Suprapubic skin (tissue), 4 donors: ENCODE measurements at regions not wholly inside any gene's neighbourhood (a gene's known extent, or its start where the extent isn't known, plus 50 kb on each side); places are given as distances from the start of the nearest gene placed in this dataset.
A peak's percentile ranks its signal among the peaks of the same experiment; 100 is the strongest.

Experiments used
- DNase-seq, 2 donors: peaks; one replicate each; pipeline ENCODE4 v3.0.0-alpha.2; 2019; ENCODE audit warnings: low spot score in 2 of 2
- H3K27ac ChIP-seq: fragments of 200-600 bp; sonication (generic); one replicate; pipeline ENCODE4 v1.5.1; 2019
- H3K27me3 ChIP-seq: fragments of 200-600 bp; sonication (generic); one replicate; pipeline ENCODE4 v1.5.1; 2019
- H3K36me3 ChIP-seq: fragments of 200-600 bp; sonication (generic); one replicate; pipeline ENCODE4 v1.5.1; 2019
- H3K4me1 ChIP-seq: fragments of 200-600 bp; sonication (generic); one replicate; pipeline ENCODE4 v1.5.1; 2019
- H3K4me3 ChIP-seq: fragments of 200-600 bp; sonication (generic); one replicate; pipeline ENCODE4 v1.5.1; 2019; ENCODE audit warnings: mild to moderate bottlenecking
- H3K9me3 ChIP-seq: fragments of 200-600 bp; sonication (generic); one replicate; pipeline ENCODE4 v1.5.1; 2019
- CTCF ChIP-seq, 2 donors: fragments of 200-600 bp in 1 of 2; fragments of 450-650 bp in 1 of 2; sonication (generic) in 1 of 2; IDR thresholded peaks; one replicate each; pipeline ENCODE4 v1.5.1; 2016 to 2019; ENCODE audit warnings: antibody characterized with exemption in 2 of 2, mild to moderate bottlenecking in 1 of 2, moderate library complexity in 1 of 2
- EP300 ChIP-seq: sonication (generic); formaldehyde crosslinking; IDR thresholded peaks from one replicate; pipeline ENCODE4 v1.6.1; 2017; ENCODE audit warnings: antibody characterized with exemption
- POLR2A ChIP-seq, 2 donors: fragments of 450-650 bp; IDR thresholded peaks; one replicate each; pipeline ENCODE4 v1.6.1; 2017; ENCODE audit warnings: antibody characterized with exemption in 2 of 2, mild to moderate bottlenecking in 2 of 2, moderate library complexity in 2 of 2
- POLR2AphosphoS5 ChIP-seq, 3 donors: sonication (generic); formaldehyde crosslinking; IDR thresholded peaks; one replicate each; pipeline ENCODE4 v1.6.1; 2017; ENCODE audit warnings: antibody characterized with exemption in 3 of 3
- WGBS: methylation state at CpG from one replicate; pipeline ENCODE4 v1.1.5; 2018; 5-methylcytosine and 5-hydroxymethylcytosine counted together

GRCh38 chr9:129337336-129338140 is 159.5 kb upstream of the IER5L start:
- Histone ChIP-seq H3K27me3 (no peaks in the 10 kb centered on the region), H3K27ac (no peak overlapping the region), H3K9me3 (no peaks in the 10 kb centered on the region), H3K4me3 (peak overlapping the region; percentile 44), H3K36me3 (no peaks in the 10 kb centered on the region), H3K4me1 (peaks cover 63% of the 10 kb centered on the region)
- 60% methylated on average over 23 of the region's 27 CpGs for WGBS
- TF ChIP-seq POLR2A (IDR thresholded peaks at IDR 0.05) (no peak), POLR2AphosphoS5 (IDR thresholded peaks at IDR 0.05) (no peak), CTCF (IDR thresholded peaks at IDR 0.05) (no peak), EP300 (no peak)
- no peak for DNase-seq

DNA sequence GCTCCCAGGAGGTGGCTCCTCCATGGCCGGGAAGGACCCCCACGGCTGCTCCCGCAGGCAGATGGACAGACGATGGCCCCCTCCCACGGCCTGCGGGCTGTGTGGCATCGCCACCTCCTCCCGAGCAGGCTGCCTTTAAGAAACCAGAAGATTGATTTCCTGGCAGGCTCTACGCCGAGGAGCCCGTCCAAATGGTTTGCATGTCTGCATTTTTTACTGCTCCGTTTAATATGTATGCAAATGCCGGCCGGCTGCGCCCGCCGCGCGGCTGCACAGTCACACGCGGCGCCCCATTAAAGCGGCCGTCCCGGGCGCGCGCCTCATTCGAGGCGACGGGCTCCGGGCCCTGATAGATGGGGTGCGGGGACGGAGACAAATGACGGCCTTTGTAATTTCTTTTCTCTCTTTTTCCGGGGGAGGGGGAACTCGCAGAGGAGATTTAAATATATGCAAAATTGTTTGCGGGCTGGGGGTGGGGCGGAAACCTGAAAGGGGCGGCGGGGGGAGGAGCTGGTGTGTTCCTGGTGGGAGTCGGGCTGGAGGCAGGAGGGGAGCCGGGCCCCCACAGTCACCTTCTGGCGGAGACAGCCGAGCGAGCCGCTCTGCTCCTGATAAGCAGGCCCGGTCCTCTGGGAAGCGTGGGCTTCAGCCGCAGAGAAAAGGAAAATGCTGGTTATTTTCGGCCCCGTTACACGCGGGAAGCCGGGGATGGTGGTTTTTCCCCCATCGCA is 158.7 kb upstream of the IER5L start:
- H3K27ac ChIP-seq, result peak overlapping the region; percentile 65
- no peaks in the 10 kb centered on the region for H3K36me3 ChIP-seq
- H3K27me3 ChIP-seq, result no peaks in the 10 kb centered on the region
- 2% methylated on average over 49 of the region's 56 CpGs for WGBS
- TF ChIP-seq EP300 (no peak), POLR2A (IDR thresholded peaks at IDR 0.05) (no peak), CTCF (IDR thresholded peaks at IDR 0.05) (no peak), POLR2AphosphoS5 (IDR thresholded peaks at IDR 0.05) (peak in 1 of 3 donors; percentile 13)
- peak overlapping the region; percentile 44 for H3K4me3 ChIP-seq
- no peak for DNase-seq
- H3K9me3 ChIP-seq, result no peaks in the 10 kb centered on the region
- peaks cover 70% of the 10 kb centered on the region for H3K4me1 ChIP-seq

DNA sequence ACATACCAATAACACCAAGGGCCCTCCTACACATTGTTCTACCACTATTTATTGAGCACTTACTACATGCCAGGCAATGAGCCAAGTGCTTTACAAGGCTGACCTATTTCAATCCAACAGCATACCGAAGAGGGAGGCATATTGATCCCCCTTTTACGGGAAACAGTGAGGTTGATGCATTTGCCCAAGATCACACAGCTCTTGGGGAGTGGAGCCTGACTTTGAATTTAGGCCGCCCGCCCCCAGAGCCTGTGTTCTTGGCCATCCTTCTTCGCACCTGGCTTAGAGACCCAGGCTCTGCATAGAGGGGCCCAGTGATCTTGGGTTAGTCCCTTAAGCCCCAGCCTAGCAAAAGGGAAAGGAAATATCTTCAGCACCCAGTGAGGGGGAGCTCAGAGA is 158.1 kb upstream of the IER5L start:
- WGBS, result 67% methylated on average over 3 of the region's 5 CpGs
- H3K27me3 ChIP-seq, result no peaks in the 10 kb centered on the region
- H3K4me3 ChIP-seq, result peak overlapping the region; percentile 44
- H3K36me3 ChIP-seq, result no peaks in the 10 kb centered on the region
- H3K4me1 ChIP-seq, result peaks cover 67% of the 10 kb centered on the region
- peak overlapping the region; percentile 65 for H3K27ac ChIP-seq
- TF ChIP-seq CTCF (IDR thresholded peaks at IDR 0.05) (no peak), POLR2A (IDR thresholded peaks at IDR 0.05) (no peak), POLR2AphosphoS5 (IDR thresholded peaks at IDR 0.05) (no peak), EP300 (no peak)
- H3K9me3 ChIP-seq, result peaks cover 2% of the 10 kb centered on the region
- no peak for DNase-seq

- no peak for TF ChIP-seq CTCF (IDR thresholded peaks at IDR 0.05)
- Histone ChIP-seq H3K27ac (peak overlapping the region; percentile 65), H3K4me1 (peaks cover 67% of the 10 kb centered on the region), H3K4me3 (peak overlapping the region; percentile 11), H3K36me3 (no peaks in the 10 kb centered on the region), H3K27me3 (no peaks in the 10 kb centered on the region), H3K9me3 (peaks cover 6% of the 10 kb centered on the region)
- WGBS, result 58% methylated on average over 7 of the region's 7 CpGs
- no peak for DNase-seq
Observed at GRCh38 chr9:129335464-129336129, 157.5 kb upstream of the IER5L start.
